ENCODE measurements at regions not wholly inside any gene's neighbourhood (a gene's known extent, or its start where the extent isn't known, plus 50 kb on each side); places are given as distances from the start of the nearest gene placed in this dataset.

- H4K20me1 ChIP-seq (ENCODE audit: insufficient read depth, poor library complexity, severe bottlenecking): no peaks in the 10 kb centered on the region
- H3K36me3 ChIP-seq (replicated peaks; ENCODE audit: insufficient read depth, low read depth): no peaks in the 10 kb centered on the region
- no peak for DNase-seq (ENCODE audit: low spot score)
- H3K27me3 ChIP-seq: peaks cover 34% of the 10 kb centered on the region
- H3K4me3 ChIP-seq: no peak overlapping the region
- H3K9me3 ChIP-seq (ENCODE audit: low read depth): no peaks in the 10 kb centered on the region
- TF ChIP-seq CTCF (IDR thresholded peaks at IDR 0.05; ENCODE audit: poor library complexity) (no peak), EZH2 (IDR thresholded peaks at IDR 0.05; ENCODE audit: borderline replicate concordance) (no peak), EZH2phosphoT487 (IDR thresholded peaks at IDR 0.05; ENCODE audit: low read depth, severe bottlenecking, unreplicated experiment) (no peak)
- no peak overlapping the region for H3K4me2 ChIP-seq
- WGBS (ENCODE audit: low lambda C conversion rate, missing lambda C conversion rate): 0% methylated on average over 2 of the region's 2 CpGs
- H3K4me1 ChIP-seq (ENCODE audit: insufficient read depth): no peaks in the 10 kb centered on the region
- H3K27ac ChIP-seq: no peak overlapping the region
- H3K79me2 ChIP-seq: no peaks in the 10 kb centered on the region
- no peaks in the 10 kb centered on the region for H3K9me2 ChIP-seq (replicated peaks; ENCODE audit: insufficient read depth)
- H2AFZ ChIP-seq: no peak overlapping the region
Observed at GRCh38 chr10:129031844-129032150, 435.2 kb upstream of the MGMT start.

- Histone ChIP-seq H3K9me3 (ENCODE audit: low read depth) (no peaks in the 10 kb centered on the region), H3K9me2 (replicated peaks; ENCODE audit: insufficient read depth) (no peaks in the 10 kb centered on the region), H3K4me2 (no peak overlapping the region), H3K4me3 (no peak overlapping the region), H2AFZ (no peak overlapping the region), H3K79me2 (no peaks in the 10 kb centered on the region), H3K27ac (no peak overlapping the region), H3K4me1 (ENCODE audit: insufficient read depth) (no peaks in the 10 kb centered on the region), H3K27me3 (peaks cover 29% of the 10 kb centered on the region), H3K36me3 (replicated peaks; ENCODE audit: insufficient read depth, low read depth) (no peaks in the 10 kb centered on the region), H4K20me1 (ENCODE audit: insufficient read depth, poor library complexity, severe bottlenecking) (no peaks in the 10 kb centered on the region)
- DNase-seq (ENCODE audit: low spot score): no peak
- WGBS (ENCODE audit: low lambda C conversion rate, missing lambda C conversion rate): 72% methylated on average over 28 of the region's 28 CpGs
- TF ChIP-seq EZH2 (IDR thresholded peaks at IDR 0.05; ENCODE audit: borderline replicate concordance) (no peak), EZH2phosphoT487 (IDR thresholded peaks at IDR 0.05; ENCODE audit: low read depth, severe bottlenecking, unreplicated experiment) (no peak), CTCF (IDR thresholded peaks at IDR 0.05; ENCODE audit: poor library complexity) (no peak)
Observed at GRCh38 chr10:129032372-129033313, 434.4 kb upstream of the MGMT start.

- H3K4me3 ChIP-seq: no peak overlapping the region
- WGBS (ENCODE audit: low lambda C conversion rate, missing lambda C conversion rate): 83% methylated on average over 8 of the region's 8 CpGs
- DNase-seq (ENCODE audit: low spot score): no peak
- H2AFZ ChIP-seq: no peak overlapping the region
- H4K20me1 ChIP-seq (ENCODE audit: insufficient read depth, poor library complexity, severe bottlenecking): no peaks in the 10 kb centered on the region
- H3K79me2 ChIP-seq: no peaks in the 10 kb centered on the region
- no peaks in the 10 kb centered on the region for H3K9me3 ChIP-seq (ENCODE audit: low read depth)
- H3K9me2 ChIP-seq (replicated peaks; ENCODE audit: insufficient read depth): no peaks in the 10 kb centered on the region
- H3K4me2 ChIP-seq: no peak overlapping the region
- H3K4me1 ChIP-seq (ENCODE audit: insufficient read depth): no peaks in the 10 kb centered on the region
- H3K27me3 ChIP-seq: peaks cover 32% of the 10 kb centered on the region
- no peak for TF ChIP-seq CTCF (IDR thresholded peaks at IDR 0.05; ENCODE audit: poor library complexity)
- no peak for TF ChIP-seq EZH2 (IDR thresholded peaks at IDR 0.05; ENCODE audit: borderline replicate concordance)
- TF ChIP-seq EZH2phosphoT487 (IDR thresholded peaks at IDR 0.05; ENCODE audit: low read depth, severe bottlenecking, unreplicated experiment): no peak
- no peaks in the 10 kb centered on the region for H3K36me3 ChIP-seq (replicated peaks; ENCODE audit: insufficient read depth, low read depth)
- H3K27ac ChIP-seq: no peak overlapping the region
Observed at GRCh38 chr10:129033340-129033739, 433.7 kb upstream of the MGMT start.
